ENCODE measurements at regions not wholly inside any gene's neighbourhood (a gene's known extent, or its start where the extent isn't known, plus 50 kb on each side); places are given as distances from the start of the nearest gene placed in this dataset.

GRCh38 chr5:167903659-167904058 lies 387.8 kb upstream of the WWC1 start:
- TF ChIP-seq CTCF (conservative IDR thresholded peaks at IDR 0.05) = no peak
- no peak overlapping the region for H3K27ac ChIP-seq

GRCh38 chr5:167905919-167906853 lies 385.3 kb upstream of the WWC1 start:
- TF ChIP-seq CTCF (conservative IDR thresholded peaks at IDR 0.05) = no peak

GRCh38 chr5:167908606-167909005 lies 382.8 kb upstream of the WWC1 start:
- H3K27ac ChIP-seq = no peak overlapping the region
- TF ChIP-seq CTCF (conservative IDR thresholded peaks at IDR 0.05) = no peak

More at GRCh38 chr5:167905919-167906853, 385.3 kb upstream of the WWC1 start:
- no peak overlapping the region for H3K27ac ChIP-seq

- H3K27ac ChIP-seq = no peak overlapping the region
- TF ChIP-seq CTCF (conservative IDR thresholded peaks at IDR 0.05) = no peak
Observed at GRCh38 chr5:167912941-167913665, 378.3 kb upstream of the WWC1 start.

- H3K27ac ChIP-seq = no peak overlapping the region
- no peak for TF ChIP-seq CTCF (conservative IDR thresholded peaks at IDR 0.05)
Observed at GRCh38 chr5:167915237-167915636, 376.2 kb upstream of the WWC1 start.

- no peak overlapping the region for H3K27ac ChIP-seq
- no peak for TF ChIP-seq CTCF (conservative IDR thresholded peaks at IDR 0.05)
Observed at GRCh38 chr5:167916261-167916691, 375.2 kb upstream of the WWC1 start.

- no peak for TF ChIP-seq CTCF (conservative IDR thresholded peaks at IDR 0.05)
- no peak overlapping the region for H3K27ac ChIP-seq
Observed at GRCh38 chr5:167916706-167917105, 374.7 kb upstream of the WWC1 start.
